ENCODE measurements at regions not wholly inside any gene's neighbourhood (a gene's known extent, or its start where the extent isn't known, plus 50 kb on each side); places are given as distances from the start of the nearest gene placed in this dataset.
A peak's percentile ranks its signal among the peaks of the same experiment; 100 is the strongest.

GRCh38 chr2:160581035-160581434 is 87.4 kb upstream of the RBMS1 start:
- peaks cover 0 to 45% (median 18%) of the 10 kb centered on the region in 4 donors for H3K4me1 ChIP-seq
- no peak for DNase-seq (ENCODE audit: low spot score in 2 of 2)
- no peaks in the 10 kb centered on the region for H3K27me3 ChIP-seq
- H3K4me3 ChIP-seq, result no peak overlapping the region
- no peak overlapping the region for H3K27ac ChIP-seq
- TF ChIP-seq CTCF (IDR thresholded peaks at IDR 0.05) (no peak), POLR2A (IDR thresholded peaks at IDR 0.05) (no peak), EP300 (IDR thresholded peaks at IDR 0.05) (no peak)
- 88 to 91% methylated on average over 3 of the region's 3 CpGs for WGBS, 2 donors
- no peaks in the 10 kb centered on the region for H3K36me3 ChIP-seq
- no peaks in the 10 kb centered on the region for H3K9me3 ChIP-seq

GRCh38 chr2:160581448-160581847 is 87.8 kb upstream of the RBMS1 start:
- TF ChIP-seq EP300 (IDR thresholded peaks at IDR 0.05), result no peak
- TF ChIP-seq CTCF (IDR thresholded peaks at IDR 0.05), result no peak
- TF ChIP-seq POLR2A (IDR thresholded peaks at IDR 0.05), result no peak
- no peaks in the 10 kb centered on the region for H3K9me3 ChIP-seq
- H3K4me1 ChIP-seq, result peaks cover 0 to 41% (median 18%) of the 10 kb centered on the region in 4 donors
- H3K36me3 ChIP-seq, result no peaks in the 10 kb centered on the region
- H3K4me3 ChIP-seq, result no peak overlapping the region
- no peak for DNase-seq (ENCODE audit: low spot score in 2 of 2)
- H3K27me3 ChIP-seq, result no peaks in the 10 kb centered on the region
- no peak overlapping the region for H3K27ac ChIP-seq
- 79 to 83% methylated on average over 5 of the region's 5 CpGs for WGBS, 2 donors

- Histone ChIP-seq H3K27ac (no peak overlapping the region), H3K27me3 (no peaks in the 10 kb centered on the region), H3K36me3 (no peaks in the 10 kb centered on the region), H3K4me1 (peaks cover 0 to 41% (median 18%) of the 10 kb centered on the region in 4 donors), H3K9me3 (no peaks in the 10 kb centered on the region), H3K4me3 (no peak overlapping the region)
- no peak for DNase-seq (ENCODE audit: low spot score in 2 of 2)
- WGBS, 2 donors, result 74 to 79% methylated on average over 2 of the region's 2 CpGs
- TF ChIP-seq POLR2A (IDR thresholded peaks at IDR 0.05) (no peak), EP300 (IDR thresholded peaks at IDR 0.05) (no peak), CTCF (IDR thresholded peaks at IDR 0.05) (no peak)
Observed at GRCh38 chr2:160582081-160582480, 88.5 kb upstream of the RBMS1 start.

- Histone ChIP-seq H3K4me3 (no peak overlapping the region), H3K36me3 (no peaks in the 10 kb centered on the region), H3K27ac (peak overlapping the region in 2 of 4 donors; percentile 33 to 54), H3K27me3 (no peaks in the 10 kb centered on the region), H3K9me3 (no peaks in the 10 kb centered on the region), H3K4me1 (peaks cover 0 to 41% (median 18%) of the 10 kb centered on the region in 4 donors)
- no peak for DNase-seq (ENCODE audit: low spot score in 2 of 2)
- no peak for TF ChIP-seq POLR2A (IDR thresholded peaks at IDR 0.05)
- TF ChIP-seq EP300 (IDR thresholded peaks at IDR 0.05), result no peak
- TF ChIP-seq CTCF (IDR thresholded peaks at IDR 0.05), result no peak
- 30 to 33% methylated on average over 3 of the region's 3 CpGs for WGBS, 2 donors
Observed at GRCh38 chr2:160582490-160583145, 89.0 kb upstream of the RBMS1 start.

- no peaks in the 10 kb centered on the region for H3K27me3 ChIP-seq
- DNase-seq (ENCODE audit: low spot score in 2 of 2), result no peak
- no peaks in the 10 kb centered on the region for H3K36me3 ChIP-seq
- H3K27ac ChIP-seq, result peak overlapping the region in 2 of 4 donors; percentile 33 to 54
- H3K9me3 ChIP-seq, result no peaks in the 10 kb centered on the region
- TF ChIP-seq CTCF (IDR thresholded peaks at IDR 0.05) (no peak), POLR2A (IDR thresholded peaks at IDR 0.05) (no peak), EP300 (IDR thresholded peaks at IDR 0.05) (no peak)
- H3K4me1 ChIP-seq, result peaks cover 0 to 41% (median 18%) of the 10 kb centered on the region in 4 donors
- 13% methylated on average over 1 of the region's 1 CpG for WGBS, 2 donors
- H3K4me3 ChIP-seq, result no peak overlapping the region
Observed at GRCh38 chr2:160583146-160583535, 89.5 kb upstream of the RBMS1 start.

All from tibial nerve (tissue), 4 donors.